ENCODE measurements at regions not wholly inside any gene's neighbourhood (a gene's known extent, or its start where the extent isn't known, plus 50 kb on each side); places are given as distances from the start of the nearest gene placed in this dataset.
"Not testable (repeated sequence)": the region's sequence is repeated elsewhere in the genome, so short reads cannot be mapped to it uniquely, and the experiment has no call there.

- no peak for DNase-seq
Measured at GRCh38 chr17:71039391-71039790, 870.1 kb downstream of the KCNJ2 start.

- no peak for DNase-seq
Measured at GRCh38 chr17:71052971-71053370, 883.6 kb downstream of the KCNJ2 start.

- DNase-seq, result no peak
Measured at GRCh38 chr17:71055128-71055527, 885.8 kb downstream of the KCNJ2 start.

GRCh38 chr17:71057448-71057847 lies 888.1 kb downstream of the KCNJ2 start:
- DNase-seq, result no peak

GRCh38 chr17:71057938-71058337 lies 888.6 kb downstream of the KCNJ2 start:
- no peak for DNase-seq

- DNase-seq, result no peak
Measured at GRCh38 chr17:71063127-71063526, 893.8 kb downstream of the KCNJ2 start.

GRCh38 chr17:71063559-71063958 lies 894.2 kb downstream of the KCNJ2 start:
- no peak for DNase-seq

GRCh38 chr17:71067669-71068407 lies 898.5 kb downstream of the KCNJ2 start:
- DNase-seq, result no peak

GRCh38 chr17:71068408-71068750 lies 899.0 kb downstream of the KCNJ2 start:
- no peak for DNase-seq

GRCh38 chr17:71071041-71071440 lies 901.7 kb downstream of the KCNJ2 start:
- DNase-seq, result no peak

- no peak for DNase-seq
Measured at GRCh38 chr17:71071837-71072236, 902.5 kb downstream of the KCNJ2 start.

GRCh38 chr17:71080937-71081336 lies 911.6 kb downstream of the KCNJ2 start:
- no peak for DNase-seq

GRCh38 chr17:71081666-71082065 lies 912.3 kb downstream of the KCNJ2 start:
- DNase-seq, result no peak

- no peak for DNase-seq
Measured at GRCh38 chr17:71084219-71084618, 914.9 kb downstream of the KCNJ2 start.

- DNase-seq, result no peak
Measured at GRCh38 chr17:71084838-71085237, 915.5 kb downstream of the KCNJ2 start.

GRCh38 chr17:71085238-71086033 lies 916.1 kb downstream of the KCNJ2 start:
- no peak for DNase-seq

- no peak for DNase-seq
Measured at GRCh38 chr17:71089431-71089830, 920.1 kb downstream of the KCNJ2 start.

GRCh38 chr17:71098071-71098470 lies 928.7 kb downstream of the KCNJ2 start:
- DNase-seq, result no peak

GRCh38 chr17:71099003-71099714 lies 929.8 kb downstream of the KCNJ2 start:
- no peak for DNase-seq

GRCh38 chr17:71102777-71103176 lies 933.4 kb downstream of the KCNJ2 start:
- DNase-seq, result no peak

- DNase-seq, result no peak
Measured at GRCh38 chr17:71104225-71104624, 934.9 kb downstream of the KCNJ2 start.

GRCh38 chr17:71106056-71106455 lies 936.7 kb downstream of the KCNJ2 start:
- not testable (repeated sequence) for DNase-seq

GRCh38 chr17:71107136-71107535 lies 937.8 kb downstream of the KCNJ2 start:
- DNase-seq, result no peak

- DNase-seq, result no peak
Measured at GRCh38 chr17:71109697-71110096, 940.4 kb downstream of the KCNJ2 start.

Data from activated T-cell treated with anti-CD3 and anti-CD28 coated beads, Interleukin-2, amount 50 U/mL, for 48 hours (primary cell).